ENCODE measurements at regions not wholly inside any gene's neighbourhood (a gene's known extent, or its start where the extent isn't known, plus 50 kb on each side); places are given as distances from the start of the nearest gene placed in this dataset.

GRCh38 chr12:107847830-107848229, 73.3 kb downstream of the ASCL4 start:
- no peak for TF ChIP-seq EZH2 (IDR thresholded peaks at IDR 0.05; ENCODE audit: low read length)
- no peak for TF ChIP-seq CTCF (optimal IDR thresholded peaks at IDR 0.05 in 1 of 3, IDR thresholded peaks at IDR 0.05 in 1 of 3, conservative IDR thresholded peaks at IDR 0.05 in 1 of 3; ENCODE audit: extremely low read depth in 1 of 3, insufficient read depth in 2 of 3, low read length in 3 of 3)
